ENCODE measurements at regions not wholly inside any gene's neighbourhood (a gene's known extent, or its start where the extent isn't known, plus 50 kb on each side); places are given as distances from the start of the nearest gene placed in this dataset.

- H3K9me3 ChIP-seq: no peaks in the 10 kb centered on the region
- no peak for ATAC-seq
- no peak overlapping the region for H3K4me3 ChIP-seq
- POLR2A ChIA-PET: no interaction called here
- peak; percentile 28 for FAIRE-seq
- H3K27ac ChIP-seq: no peak overlapping the region
- peaks cover 5% of the 10 kb centered on the region; the same call in 2 of the 3 replicates for H3K4me1 ChIP-seq
- no peak for DNase-seq (ENCODE audit: low read depth in 1 of 2, low spot score in 1 of 2)
- no peak overlapping the region for H3K4me2 ChIP-seq
- TF ChIP-seq CEBPB (IDR thresholded peaks at IDR 0.05) (no peak), POLR2AphosphoS2 (conservative IDR thresholded peaks at IDR 0.05; ENCODE audit: low read length) (no peak), JUN (IDR thresholded peaks at IDR 0.05) (no peak), PBX3 (IDR thresholded peaks at IDR 0.05) (no peak), MYC (IDR thresholded peaks at IDR 0.05; ENCODE audit: borderline replicate concordance, low read length) (no peak), BHLHE40 (IDR thresholded peaks at IDR 0.05; ENCODE audit: low read depth, low read length) (no peak), HOXB13 (CRISPR knock-in tag; IDR thresholded peaks at IDR 0.05; ENCODE audit: low read depth) (no peak), CBX8 (IDR thresholded peaks at IDR 0.05) (no peak)
- WGBS (ENCODE audit: missing lambda C conversion rate): 74% methylated on average over 3 of the region's 3 CpGs
- CTCF ChIA-PET: no interaction called here
These were observed 450.0 kb upstream of the ID2 start for GRCh38 chr2:8231902-8232301.

- peaks cover 5% of the 10 kb centered on the region; the same call in 2 of the 3 replicates for H3K4me1 ChIP-seq
- TF ChIP-seq ESRRA (IDR thresholded peaks at IDR 0.05; ENCODE audit: borderline replicate concordance, low read length): no peak
- TF ChIP-seq POLR2A (IDR thresholded peaks at IDR 0.05; ENCODE audit: low read length): no peak
- TF ChIP-seq MAFK (IDR thresholded peaks at IDR 0.05; ENCODE audit: partially characterized antibody): no peak
- no peak for TF ChIP-seq RAD21 (conservative IDR thresholded peaks at IDR 0.05 in 1 of 2, IDR thresholded peaks at IDR 0.05 in 1 of 2)
- no peak for TF ChIP-seq FOSL2 (IDR thresholded peaks at IDR 0.05)
- no peak for TF ChIP-seq FOSL2 (CRISPR knock-in tag; IDR thresholded peaks at IDR 0.05)
- H3K9me3 ChIP-seq: no peaks in the 10 kb centered on the region
- H3K27ac ChIP-seq: no peak overlapping the region
- FAIRE-seq: no peak
- no peak overlapping the region for H3K4me3 ChIP-seq
- ChIA-PET POLR2A (no interaction called here), CTCF (no interaction called here)
- no peak overlapping the region for H3K4me2 ChIP-seq
- DNase-seq (ENCODE audit: low read depth in 1 of 2, low spot score in 1 of 2): no peak
- 4% methylated on average over 1 of the region's 1 CpG for WGBS (ENCODE audit: missing lambda C conversion rate)
- no peak for ATAC-seq
These were observed 449.0 kb upstream of the ID2 start for GRCh38 chr2:8232871-8233270.

- no peak for TF ChIP-seq NFE2L2 (conservative IDR thresholded peaks at IDR 0.05; ENCODE audit: low read length)
- no peak overlapping the region for H3K27ac ChIP-seq
- H3K4me1 ChIP-seq: peaks cover 5% of the 10 kb centered on the region; the same call in 2 of the 3 replicates
- no peak overlapping the region for H3K4me3 ChIP-seq
- no peak for ATAC-seq
- H3K9me3 ChIP-seq: no peaks in the 10 kb centered on the region
- ChIA-PET POLR2A (no interaction called here), CTCF (interaction anchor here (1.0 kb wide), 1 partner anchor 17 kb away, joined by 3 read pairs; no protein-coding TSS in a partner anchor)
- no peak for DNase-seq (ENCODE audit: low read depth in 1 of 2, low spot score in 1 of 2)
- WGBS (ENCODE audit: missing lambda C conversion rate): 64% methylated on average over 3 of the region's 3 CpGs
- FAIRE-seq: no peak
- no peak overlapping the region for H3K4me2 ChIP-seq
These were observed 447.6 kb upstream of the ID2 start for GRCh38 chr2:8234253-8234652.

- no peaks in the 10 kb centered on the region for H3K9me3 ChIP-seq
- POLR2A ChIA-PET: no interaction called here
- H3K4me1 ChIP-seq: no peaks in the 10 kb centered on the region
- H3K4me2 ChIP-seq: no peak overlapping the region
- no peak overlapping the region for H3K27ac ChIP-seq
- CTCF ChIA-PET: no interaction called here
- FAIRE-seq (no peak), DNase-seq (ENCODE audit: low read depth in 1 of 2, low spot score in 1 of 2) (no peak), ATAC-seq (no peak)
- TF ChIP-seq BHLHE40 (IDR thresholded peaks at IDR 0.05; ENCODE audit: low read depth, low read length) (no peak), NFE2L2 (conservative IDR thresholded peaks at IDR 0.05; ENCODE audit: low read length) (no peak), CBX8 (IDR thresholded peaks at IDR 0.05) (no peak), RFX5 (IDR thresholded peaks at IDR 0.05) (no peak), RARB (CRISPR knock-in tag; IDR thresholded peaks at IDR 0.05) (no peak), HOXB13 (CRISPR knock-in tag; IDR thresholded peaks at IDR 0.05; ENCODE audit: low read depth) (no peak), HDAC2 (IDR thresholded peaks at IDR 0.05) (no peak), EHMT2 (IDR thresholded peaks at IDR 0.05; ENCODE audit: low read depth) (no peak), KDM5A (IDR thresholded peaks at IDR 0.05) (no peak), ATOH8 (CRISPR knock-in tag; IDR thresholded peaks at IDR 0.05; ENCODE audit: low read depth) (no peak), ZC3H11A (IDR thresholded peaks at IDR 0.05) (no peak), NR3C1 (IDR thresholded peaks at IDR 0.05) (no peak), JUN (IDR thresholded peaks at IDR 0.05) (no peak), ZSCAN20 (CRISPR knock-in tag; IDR thresholded peaks at IDR 0.05) (no peak), ELK1 (IDR thresholded peaks at IDR 0.05; ENCODE audit: low read depth, low read length) (no peak), TP53 (CRISPR knock-in tag; IDR thresholded peaks at IDR 0.05) (no peak), CBX2 (IDR thresholded peaks at IDR 0.05; ENCODE audit: borderline replicate concordance, low read depth) (no peak)
- H3K4me3 ChIP-seq: no peak overlapping the region
- 65% methylated on average over 13 of the region's 13 CpGs for WGBS (ENCODE audit: missing lambda C conversion rate)
These were observed 447.0 kb upstream of the ID2 start for GRCh38 chr2:8234757-8235374.
